SKM-1 (cell line): ENCODE measurements at regions not wholly inside any gene's neighbourhood (a gene's known extent, or its start where the extent isn't known, plus 50 kb on each side); places are given as distances from the start of the nearest gene placed in this dataset.

Experiments
- DNase-seq: peaks from one replicate; lab custom pipeline; 2025; ENCODE audit not compliant: unreplicated experiment; lab: John Stamatoyannopoulos, UW

DNA sequence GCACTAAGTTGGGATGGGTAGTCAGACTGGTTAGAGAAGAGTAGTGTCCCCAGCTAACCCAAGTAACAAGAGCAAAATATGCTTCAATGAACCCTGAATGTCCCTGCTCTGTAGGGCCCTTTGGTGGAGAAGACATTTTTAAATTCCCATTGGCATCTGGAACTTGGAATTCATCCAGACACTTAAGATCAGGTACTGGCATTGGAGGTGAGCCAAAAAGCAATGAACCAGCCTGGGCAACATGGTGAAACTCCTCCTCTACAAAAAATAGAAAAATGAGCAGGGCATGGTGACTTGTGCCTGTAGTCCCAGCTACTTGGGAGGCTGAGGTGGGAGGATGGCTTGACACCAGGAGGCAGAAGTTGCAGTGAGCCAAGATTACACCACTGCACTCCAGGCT, 58.9 kb upstream of the ZNF618 start:
- DNase-seq: no peak

GRCh38 chr9:113818391-113818790, 57.7 kb upstream of the ZNF618 start:
- no peak for DNase-seq

- no peak for DNase-seq
Measured at GRCh38 chr9:113822315-113822714, 53.8 kb upstream of the ZNF618 start.

DNA sequence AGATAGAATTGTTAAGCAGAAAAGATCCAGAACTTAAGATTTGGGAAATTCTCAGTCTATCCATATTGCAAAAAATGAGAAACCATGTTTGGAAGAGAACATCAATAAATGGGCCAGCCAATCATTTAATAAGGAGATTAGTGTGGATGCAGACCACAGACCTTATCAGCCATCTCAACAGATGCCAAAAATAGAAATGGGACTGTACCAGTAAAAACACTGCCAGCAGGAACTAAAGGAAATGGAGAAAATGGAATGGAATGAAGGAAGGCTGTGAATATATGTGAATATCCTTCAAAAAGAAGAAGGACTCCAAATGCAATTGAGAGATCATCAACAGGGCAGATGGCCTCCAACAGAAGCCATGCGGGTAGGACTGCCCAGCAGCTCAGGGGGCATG, 52.7 kb upstream of the ZNF618 start:
- no peak for DNase-seq
